HCT116 (cell line): ENCODE measurements at regions not wholly inside any gene's neighbourhood (a gene's known extent, or its start where the extent isn't known, plus 50 kb on each side); places are given as distances from the start of the nearest gene placed in this dataset.

Source experiments
- ATAC-seq: fragments of 200-7000 bp; cut with Tn5 transposase; 2 replicates; pipeline ENCODE4 v1.9.1; 2020; ENCODE audit warnings: mild to moderate bottlenecking, moderate library complexity
- BruUV-seq: library from RNA; stranded (reverse); fragments of 400-500 nt; replicated peaks from 2 replicates; lab custom pipeline; 2021; lab: Mats Ljungman, UMichigan
- CTCF ChIA-PET: fragments of 300-600 bp; sonication (Branson Sonifier 250); formaldehyde crosslinking; loops from one replicate; lab custom pipeline; 2021; ENCODE audit warnings: antibody characterized with exemption; lab: Charles Lee
- POLR2A ChIA-PET: fragments of 300-600, 350-600 bp; sonication (Branson Sonifier 250); formaldehyde crosslinking; loops from one replicate; lab custom pipeline; 2021; ENCODE audit warnings: antibody characterized with exemption; lab: Charles Lee
- RAD21 ChIA-PET, 2 experiments: fragments of 300-600 bp; sonication (Branson Sonifier 250); formaldehyde crosslinking; loops; one replicate each; lab custom pipeline; 2023; ENCODE audit warnings: low total read pairs in 2 of 2; ENCODE audit not compliant: uncharacterized antibody in 2 of 2, unreplicated experiment in 2 of 2, low non-redundant PET in 1 of 2; lab: Charles Lee
- DNase-seq: peaks from one replicate; pipeline ENCODE4 v3.0.0-alpha.2; 2010; ENCODE audit warnings: low read depth, low spot score
- H2AFZ ChIP-seq: fragments of 200-600 bp; shearing (Covaris generic), sonication (generic); 2 replicates; pipeline ENCODE4 v1.6.1; 2017; ENCODE audit warnings: low read depth, mixed run types, mixed read lengths, antibody characterized with exemption, low read length; ENCODE audit not compliant: poor library complexity, severe bottlenecking
- H3K27ac ChIP-seq: 2 replicates; pipeline ENCODE4 v1.5.1; 2012; ENCODE audit warnings: low read depth, low read length
- H3K27me3 ChIP-seq: fragments of 200-600 bp; sonication (generic); 2 replicates; pipeline ENCODE4 v1.6.1; 2016; ENCODE audit warnings: mixed run types, low read length, mixed read lengths; ENCODE audit not compliant: insufficient read depth
- H3K36me3 ChIP-seq, 2 experiments: fragments of 200-500 bp in 1 of 2; fragments of 200-600 bp in 1 of 2; sonication (Bioruptor generic) in 1 of 2; sonication (generic) in 1 of 2; 2 replicates each; pipeline versions ENCODE4 v1.5.1 to v1.6.1; 2014 to 2016; ENCODE audit warnings: low read length in 2 of 2, inconsistent platforms in 1 of 2, mixed read lengths in 1 of 2, mixed run types in 1 of 2; ENCODE audit not compliant: insufficient read depth in 2 of 2, control insufficient read depth in 1 of 2
- H3K4me1 ChIP-seq, 2 experiments: fragments of 200-600 bp in 1 of 2; sonication (generic) in 1 of 2; 2 replicates each; pipeline versions ENCODE4 v1.5.1 to v1.6.1; 2012 to 2017; ENCODE audit warnings: low read length in 2 of 2, inconsistent platforms in 1 of 2, mild to moderate bottlenecking in 1 of 2, mixed read lengths in 1 of 2, mixed run types in 1 of 2, moderate library complexity in 1 of 2; ENCODE audit not compliant: insufficient read depth in 2 of 2, control insufficient read depth in 1 of 2
- H3K4me2 ChIP-seq: fragments of 200-600 bp; sonication (generic); 2 replicates; pipeline ENCODE4 v1.6.1; 2017; ENCODE audit warnings: mixed run types, low read length, mixed read lengths
- H3K4me3 ChIP-seq, 2 experiments: fragments of 200-600 bp in 1 of 2; sonication (generic) in 1 of 2; replicated peaks in 1 of 2; 2 replicates each; pipeline ENCODE4 v1.5.1; 2011 to 2016; ENCODE audit warnings: low read length in 2 of 2, control low read depth in 1 of 2, low read depth in 1 of 2, mild to moderate bottlenecking in 1 of 2, mixed read lengths in 1 of 2, mixed run types in 1 of 2
- H3K79me2 ChIP-seq: fragments of 200-600 bp; sonication (generic); 2 replicates; pipeline ENCODE4 v1.6.1; 2017; ENCODE audit warnings: mild to moderate bottlenecking, mixed run types, low read length, moderate library complexity, mixed read lengths; ENCODE audit not compliant: insufficient read depth
- H3K9ac ChIP-seq: fragments of 200-600 bp; sonication (generic); 2 replicates; pipeline ENCODE4 v1.6.1; 2016; ENCODE audit warnings: low read length, mixed read lengths
- H3K9me2 ChIP-seq: fragments of 200-600 bp; sonication (generic), shearing (Covaris generic); 2 replicates; pipeline ENCODE4 v1.6.1; 2017; ENCODE audit warnings: mixed run types, mild to moderate bottlenecking, moderate library complexity; ENCODE audit not compliant: insufficient read depth
- H3K9me3 ChIP-seq, 2 experiments: fragments of 200-500 bp in 1 of 2; fragments of 200-600 bp in 1 of 2; sonication (Bioruptor generic) in 1 of 2; sonication (generic) in 1 of 2; 2 replicates each; pipeline ENCODE4 v1.6.1; 2014 to 2017; ENCODE audit warnings: low read length in 2 of 2, mixed read lengths in 2 of 2, inconsistent platforms in 1 of 2, low read depth in 1 of 2, mild to moderate bottlenecking in 1 of 2, mixed run types in 1 of 2, moderate library complexity in 1 of 2; ENCODE audit not compliant: control insufficient read depth in 1 of 2, insufficient read depth in 1 of 2
- H4K20me1 ChIP-seq: fragments of 200-600 bp; sonication (generic), shearing (Covaris generic); 2 replicates; pipeline ENCODE4 v1.6.1; 2017; ENCODE audit warnings: mixed run types, mild to moderate bottlenecking, moderate library complexity; ENCODE audit not compliant: insufficient read depth
- POLR2A ChIP-seq: IDR thresholded peaks from 2 replicates; pipeline ENCODE4 v1.7.0; 2011; ENCODE audit warnings: borderline replicate concordance; ENCODE audit not compliant: insufficient read depth, insufficient read length; ENCODE audit errors: extremely low read depth
- ZNF274 ChIP-seq: fragments of 200-500 bp; sonication (Bioruptor generic); IDR thresholded peaks from 2 replicates; pipeline ENCODE4 v1.6.1; 2014; ENCODE audit warnings: mild to moderate bottlenecking, low read depth, low read length, inconsistent platforms
- intact Hi-C: fragments of 100-400 bp; cut with micrococcal nuclease; formaldehyde crosslinking; loops from 2 replicates; pipeline ENCODE4 v1.10.0; 2022
- TF ChIP-seq, protein P1 (sequence below), 3 experiments: fragments of 200-600 bp in 1 of 3; sonication (generic) in 1 of 3; IDR thresholded peaks in 2 of 3; conservative IDR thresholded peaks in 1 of 3; 2 replicates each; pipeline ENCODE4 v1.5.1; 2012 to 2017; ENCODE audit warnings: low read depth in 2 of 3, low read length in 2 of 3, antibody characterized with exemption in 1 of 3, borderline replicate concordance in 1 of 3, control low read depth in 1 of 3, mild to moderate bottlenecking in 1 of 3, mixed read lengths in 1 of 3, mixed run types in 1 of 3, moderate library complexity in 1 of 3; ENCODE audit not compliant: insufficient read depth in 1 of 3
- TF ChIP-seq, protein P2 (sequence below): IDR thresholded peaks from 2 replicates; pipeline ENCODE4 v1.6.1; 2012; ENCODE audit warnings: low read depth

DNA sequence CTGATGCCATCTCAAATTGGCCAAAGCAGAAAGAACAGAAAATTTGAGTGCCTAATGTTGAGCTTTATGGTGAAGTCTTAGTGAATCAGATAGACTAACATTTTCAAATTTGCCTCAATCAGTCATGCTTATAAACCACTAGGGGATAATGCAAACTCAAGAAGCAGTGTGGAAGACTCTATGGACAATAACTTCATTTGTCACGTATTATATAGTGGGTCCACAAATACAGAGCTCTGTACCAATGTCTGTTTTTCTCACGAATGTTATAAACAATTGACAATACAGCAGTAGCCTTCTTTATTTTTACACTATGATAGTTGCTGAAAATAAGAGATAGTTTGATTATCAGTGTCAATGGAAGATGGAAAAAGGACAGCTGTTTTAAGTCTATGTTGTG is 190.8 kb upstream of the SLC8A1 start:
- ChIA-PET RAD21 (no interaction called here), CTCF (no interaction called here), POLR2A (no interaction called here)
- TF ChIP-seq, protein P1, sequence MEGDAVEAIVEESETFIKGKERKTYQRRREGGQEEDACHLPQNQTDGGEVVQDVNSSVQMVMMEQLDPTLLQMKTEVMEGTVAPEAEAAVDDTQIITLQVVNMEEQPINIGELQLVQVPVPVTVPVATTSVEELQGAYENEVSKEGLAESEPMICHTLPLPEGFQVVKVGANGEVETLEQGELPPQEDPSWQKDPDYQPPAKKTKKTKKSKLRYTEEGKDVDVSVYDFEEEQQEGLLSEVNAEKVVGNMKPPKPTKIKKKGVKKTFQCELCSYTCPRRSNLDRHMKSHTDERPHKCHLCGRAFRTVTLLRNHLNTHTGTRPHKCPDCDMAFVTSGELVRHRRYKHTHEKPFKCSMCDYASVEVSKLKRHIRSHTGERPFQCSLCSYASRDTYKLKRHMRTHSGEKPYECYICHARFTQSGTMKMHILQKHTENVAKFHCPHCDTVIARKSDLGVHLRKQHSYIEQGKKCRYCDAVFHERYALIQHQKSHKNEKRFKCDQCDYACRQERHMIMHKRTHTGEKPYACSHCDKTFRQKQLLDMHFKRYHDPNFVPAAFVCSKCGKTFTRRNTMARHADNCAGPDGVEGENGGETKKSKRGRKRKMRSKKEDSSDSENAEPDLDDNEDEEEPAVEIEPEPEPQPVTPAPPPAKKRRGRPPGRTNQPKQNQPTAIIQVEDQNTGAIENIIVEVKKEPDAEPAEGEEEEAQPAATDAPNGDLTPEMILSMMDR (IDR thresholded peaks at IDR 0.05 in 2 of 3, conservative IDR thresholded peaks at IDR 0.05 in 1 of 3; ENCODE audit: borderline replicate concordance in 1 of 3, insufficient read depth in 1 of 3, low read depth in 2 of 3, low read length in 2 of 3), result no peak
- TF ChIP-seq, protein P2, sequence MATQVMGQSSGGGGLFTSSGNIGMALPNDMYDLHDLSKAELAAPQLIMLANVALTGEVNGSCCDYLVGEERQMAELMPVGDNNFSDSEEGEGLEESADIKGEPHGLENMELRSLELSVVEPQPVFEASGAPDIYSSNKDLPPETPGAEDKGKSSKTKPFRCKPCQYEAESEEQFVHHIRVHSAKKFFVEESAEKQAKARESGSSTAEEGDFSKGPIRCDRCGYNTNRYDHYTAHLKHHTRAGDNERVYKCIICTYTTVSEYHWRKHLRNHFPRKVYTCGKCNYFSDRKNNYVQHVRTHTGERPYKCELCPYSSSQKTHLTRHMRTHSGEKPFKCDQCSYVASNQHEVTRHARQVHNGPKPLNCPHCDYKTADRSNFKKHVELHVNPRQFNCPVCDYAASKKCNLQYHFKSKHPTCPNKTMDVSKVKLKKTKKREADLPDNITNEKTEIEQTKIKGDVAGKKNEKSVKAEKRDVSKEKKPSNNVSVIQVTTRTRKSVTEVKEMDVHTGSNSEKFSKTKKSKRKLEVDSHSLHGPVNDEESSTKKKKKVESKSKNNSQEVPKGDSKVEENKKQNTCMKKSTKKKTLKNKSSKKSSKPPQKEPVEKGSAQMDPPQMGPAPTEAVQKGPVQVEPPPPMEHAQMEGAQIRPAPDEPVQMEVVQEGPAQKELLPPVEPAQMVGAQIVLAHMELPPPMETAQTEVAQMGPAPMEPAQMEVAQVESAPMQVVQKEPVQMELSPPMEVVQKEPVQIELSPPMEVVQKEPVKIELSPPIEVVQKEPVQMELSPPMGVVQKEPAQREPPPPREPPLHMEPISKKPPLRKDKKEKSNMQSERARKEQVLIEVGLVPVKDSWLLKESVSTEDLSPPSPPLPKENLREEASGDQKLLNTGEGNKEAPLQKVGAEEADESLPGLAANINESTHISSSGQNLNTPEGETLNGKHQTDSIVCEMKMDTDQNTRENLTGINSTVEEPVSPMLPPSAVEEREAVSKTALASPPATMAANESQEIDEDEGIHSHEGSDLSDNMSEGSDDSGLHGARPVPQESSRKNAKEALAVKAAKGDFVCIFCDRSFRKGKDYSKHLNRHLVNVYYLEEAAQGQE, result no peak
- TF ChIP-seq ZNF274 (no peak), POLR2A (no peak)
- no peaks in the 10 kb centered on the region for H3K9me2 ChIP-seq
- H3K4me2 ChIP-seq, result no peak overlapping the region
- H2AFZ ChIP-seq, result no peak overlapping the region
- H3K36me3 ChIP-seq, result no peaks in the 10 kb centered on the region
- ATAC-seq (no peak), DNase-seq (no peak)
- H3K9ac ChIP-seq, result no peak overlapping the region
- no peaks in the 10 kb centered on the region for H3K4me1 ChIP-seq
- intact Hi-C loops, result no loop called here
- H3K27ac ChIP-seq, result no peak overlapping the region
- no peaks in the 10 kb centered on the region for H3K9me3 ChIP-seq
- H3K79me2 ChIP-seq, result no peaks in the 10 kb centered on the region
- no TSS peak for BruUV-seq
- no peaks in the 10 kb centered on the region; the same call in 1 of the 2 replicates for H4K20me1 ChIP-seq
- H3K27me3 ChIP-seq, result peaks cover 6% of the 10 kb centered on the region; the same call in 1 of the 2 replicates
- H3K4me3 ChIP-seq, result no peak overlapping the region
